HepG2 (cell line): ENCODE measurements at regions not wholly inside any gene's neighbourhood (a gene's known extent, or its start where the extent isn't known, plus 50 kb on each side); places are given as distances from the start of the nearest gene placed in this dataset.
"Not testable (repeated sequence)": the region's sequence is repeated elsewhere in the genome, so short reads cannot be mapped to it uniquely, and the experiment has no call there.

ENCODE experiments used
- ATAC-seq: fragments of 200-7000 bp; cut with Tn5 transposase; 3 replicates; pipeline ENCODE4 v1.9.1; 2020; ENCODE audit warnings: mild to moderate bottlenecking, moderate library complexity
- BruUV-seq: library from RNA; stranded (reverse); fragments of 400-500 nt; replicated peaks from 2 replicates; lab custom pipeline; 2021; lab: Mats Ljungman, UMichigan
- CTCF ChIA-PET: fragments of 300-600 bp; formaldehyde crosslinking; extraction: SDS; loops from one replicate; lab custom pipeline; 2021; ENCODE audit warnings: low total read pairs, inconsistent platforms, low intra/inter-chr PET ratio; lab: Yijun Ruan, JAX
- POLR2A ChIA-PET: fragments of 350-600 bp; sonication (Branson Sonifier 250); formaldehyde crosslinking; loops from one replicate; lab custom pipeline; 2020; ENCODE audit warnings: antibody characterized with exemption, inconsistent platforms; lab: Yijun Ruan, JAX
- DNase-seq: peaks from one replicate; pipeline ENCODE4 v3.0.0-alpha.2; 2015; ENCODE audit warnings: low spot score
- FAIRE-seq: peaks from 3 replicates; lab custom pipeline; 2011; peaks lifted over from hg19 to GRCh38; lab: Jason Lieb, UNC
- H2AFZ ChIP-seq: one replicate; pipeline ENCODE4 v1.6.1; 2011; ENCODE audit warnings: low read length, inconsistent platforms
- H3K27ac ChIP-seq: fragments of 300-600 bp; 3 replicates; pipeline ENCODE4 v1.8.0; 2011; ENCODE audit warnings: mixed run types, mild to moderate bottlenecking, mixed read lengths, low read length, inconsistent platforms; ENCODE audit not compliant: insufficient read depth; ENCODE audit errors: extremely low read length
- H3K27me3 ChIP-seq, 2 experiments: fragments of 200-600 bp in 1 of 2; 2 replicates in 1 of 2; 3 replicates in 1 of 2; pipeline versions ENCODE4 v1.6.0 to v1.8.0; 2011; ENCODE audit warnings: low read length in 2 of 2, mild to moderate bottlenecking in 2 of 2, moderate library complexity in 2 of 2, inconsistent platforms in 1 of 2; ENCODE audit not compliant: insufficient read depth in 2 of 2, control insufficient read depth in 1 of 2
- H3K36me3 ChIP-seq, 2 experiments: fragments of 200-600 bp in 1 of 2; replicated peaks in 1 of 2; 2 replicates in 1 of 2; 3 replicates in 1 of 2; pipeline versions ENCODE4 v1.5.1 to v1.8.0; 2011; ENCODE audit warnings: low read length in 2 of 2, inconsistent platforms in 1 of 2; ENCODE audit not compliant: insufficient read depth in 2 of 2, control insufficient read depth in 1 of 2
- H3K4me1 ChIP-seq: 2 replicates; pipeline ENCODE4 v1.5.1; 2012; ENCODE audit warnings: low read length, inconsistent platforms; ENCODE audit not compliant: insufficient read depth
- H3K4me2 ChIP-seq: 2 replicates; pipeline ENCODE4 v1.6.0; 2011; ENCODE audit warnings: low read depth, low read length, inconsistent platforms
- H3K4me3 ChIP-seq, 3 experiments: fragments of 200-600 bp in 1 of 3; sonication (generic), shearing (Covaris generic) in 1 of 3; replicated peaks in 1 of 3; 2 replicates each; pipeline ENCODE4 v1.5.1; 2011 to 2016; ENCODE audit warnings: low read length in 3 of 3, inconsistent platforms in 2 of 3, low read depth in 2 of 3, mild to moderate bottlenecking in 2 of 3, control low read depth in 1 of 3, mixed read lengths in 1 of 3; ENCODE audit not compliant: insufficient read depth in 1 of 3
- H3K79me2 ChIP-seq: one replicate; pipeline ENCODE4 v1.6.1; 2011; ENCODE audit warnings: low read length, inconsistent platforms; ENCODE audit not compliant: insufficient read depth
- H3K9ac ChIP-seq: 2 replicates; pipeline ENCODE4 v1.6.0; 2011; ENCODE audit warnings: mild to moderate bottlenecking, low read depth, low read length, inconsistent platforms; ENCODE audit not compliant: insufficient read depth
- H3K9me3 ChIP-seq: 2 replicates; pipeline ENCODE4 v1.5.1; 2012; ENCODE audit warnings: mild to moderate bottlenecking, low read length
- H4K20me1 ChIP-seq: 2 replicates; pipeline ENCODE4 v1.6.0; 2011; ENCODE audit warnings: inconsistent platforms, mild to moderate bottlenecking, low read length, moderate library complexity; ENCODE audit not compliant: insufficient read depth
- WGBS: methylation state at CpG from one replicate; pipeline ENCODE4 v1.1.6; 2017; ENCODE audit warnings: low lambda C conversion rate; 5-methylcytosine and 5-hydroxymethylcytosine counted together
- in situ Hi-C: cut with HindIII; loops from 2 replicates; pipeline ENCODE4 v1.10.0; 2017; ENCODE audit warnings: low pct_unique_long_range_greater_than_20kb; ENCODE audit not compliant: extremely low pct_ligation_motif_present
- intact Hi-C: fragments of 100-400 bp; cut with micrococcal nuclease; formaldehyde crosslinking; loops from one replicate; pipeline ENCODE4 v1.10.0; 2022; ENCODE audit not compliant: unreplicated experiment

DNA sequence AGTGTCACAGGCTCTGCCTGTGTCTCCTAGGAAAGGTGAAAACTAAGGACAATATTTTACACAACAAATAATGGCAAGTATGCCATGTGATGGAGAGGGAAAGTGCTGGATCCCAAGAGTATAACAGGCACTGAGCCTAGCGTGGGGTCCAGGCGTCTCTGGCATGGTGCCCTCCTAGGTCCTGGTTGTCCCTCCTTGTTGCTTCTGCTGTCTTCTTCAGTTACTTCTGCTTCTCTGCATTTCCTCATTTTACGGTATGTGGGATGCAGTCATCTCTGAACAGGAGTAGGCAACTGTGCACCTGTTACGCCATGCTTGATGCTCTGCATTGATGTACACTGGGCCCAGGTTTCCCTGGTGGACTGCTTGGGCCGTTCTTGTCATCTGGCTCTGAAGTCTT, 1480.8 kb downstream of the FOXD4L5 start:
- H3K9ac ChIP-seq, H3K4me1 ChIP-seq, H3K79me2 ChIP-seq, FAIRE-seq, H3K27ac ChIP-seq, H3K9me3 ChIP-seq, CTCF ChIA-PET, ATAC-seq, intact Hi-C loops, H3K27me3 ChIP-seq, H3K36me3 ChIP-seq, H3K4me3 ChIP-seq, H3K4me2 ChIP-seq, BruUV-seq, in situ Hi-C loops, H2AFZ ChIP-seq, DNase-seq, H4K20me1 ChIP-seq, POLR2A ChIA-PET: not testable (repeated sequence)
- 8% methylated on average over 5 of the region's 5 CpGs for WGBS

GRCh38 chr9:63794081-63794685, 1490.8 kb downstream of the FOXD4L5 start:
- not testable (repeated sequence) for H3K27me3 ChIP-seq

GRCh38 chr9:63787454-63787853, 1497.6 kb downstream of the FOXD4L5 start:
- BruUV-seq, H3K79me2 ChIP-seq, ATAC-seq, H3K36me3 ChIP-seq, POLR2A ChIA-PET, H3K4me3 ChIP-seq, H3K4me1 ChIP-seq, H3K9ac ChIP-seq, H2AFZ ChIP-seq, DNase-seq, H4K20me1 ChIP-seq, H3K4me2 ChIP-seq, FAIRE-seq, in situ Hi-C loops, H3K27me3 ChIP-seq, H3K27ac ChIP-seq, CTCF ChIA-PET, intact Hi-C loops: not testable (repeated sequence)
- WGBS, result 2% methylated on average over 3 of the region's 3 CpGs
- H3K9me3 ChIP-seq, result peaks cover 41% of the 10 kb centered on the region

More at GRCh38 chr9:63794081-63794685, 1490.8 kb downstream of the FOXD4L5 start:
- H3K4me2 ChIP-seq, H2AFZ ChIP-seq, H4K20me1 ChIP-seq, DNase-seq, H3K4me3 ChIP-seq, H3K4me1 ChIP-seq, H3K79me2 ChIP-seq, POLR2A ChIA-PET, ATAC-seq, H3K27ac ChIP-seq, BruUV-seq, H3K9ac ChIP-seq, H3K36me3 ChIP-seq, CTCF ChIA-PET, FAIRE-seq, intact Hi-C loops, in situ Hi-C loops: not testable (repeated sequence)
- H3K9me3 ChIP-seq, result peaks cover 38% of the 10 kb centered on the region; the same call in 1 of the 2 replicates
- WGBS, result 5% methylated on average over 8 of the region's 8 CpGs

GRCh38 chr9:63785059-63785458, 1500.0 kb downstream of the FOXD4L5 start:
- in situ Hi-C loops, POLR2A ChIA-PET, BruUV-seq: not testable (repeated sequence)

More at GRCh38 chr9:63785059-63785458, 1500.0 kb downstream of the FOXD4L5 start:
- CTCF ChIA-PET, H2AFZ ChIP-seq, H3K9ac ChIP-seq, DNase-seq, FAIRE-seq, H3K27me3 ChIP-seq, H3K79me2 ChIP-seq, H3K4me2 ChIP-seq, H4K20me1 ChIP-seq, intact Hi-C loops, H3K36me3 ChIP-seq, H3K4me3 ChIP-seq, H3K27ac ChIP-seq, H3K4me1 ChIP-seq, ATAC-seq: not testable (repeated sequence)
- peaks cover 24% of the 10 kb centered on the region for H3K9me3 ChIP-seq
- 54% methylated on average over 15 of the region's 15 CpGs for WGBS
